H1 (cell line): ENCODE measurements at regions not wholly inside any gene's neighbourhood (a gene's known extent, or its start where the extent isn't known, plus 50 kb on each side); places are given as distances from the start of the nearest gene placed in this dataset.

ENCODE experiments used
- CTCF ChIA-PET: fragments of 300-600 bp; sonication (Branson Sonifier 250); formaldehyde crosslinking; loops from one replicate; lab custom pipeline; 2021; ENCODE audit not compliant: partially characterized antibody; lab: Charles Lee
- POLR2A ChIA-PET: fragments of 300-600 bp; sonication (Branson Sonifier 250); formaldehyde crosslinking; loops from one replicate; lab custom pipeline; 2021; ENCODE audit warnings: inconsistent platforms; ENCODE audit not compliant: partially characterized antibody; lab: Charles Lee
- DNase-seq, 2 experiments: peaks; one replicate each; pipeline versions ENCODE4 v3.0.0 to v3.0.0-alpha.2; 2010 to 2022; ENCODE audit warnings: low spot score in 2 of 2, low read depth in 1 of 2, mixed read lengths in 1 of 2
- FAIRE-seq: peaks from 2 replicates; lab custom pipeline; 2011; peaks lifted over from hg19 to GRCh38; lab: Jason Lieb, UNC
- H2AFZ ChIP-seq: 2 replicates; pipeline ENCODE4 v1.8.1; 2012; ENCODE audit warnings: low read length, inconsistent platforms
- H2AK5ac ChIP-seq: 2 replicates; pipeline ENCODE4 v1.6.1; 2013; ENCODE audit warnings: low read depth, low read length
- H2BK120ac ChIP-seq: replicated peaks from 2 replicates; pipeline ENCODE3; 2013; ENCODE audit warnings: low read depth, low read length, inconsistent platforms
- H2BK12ac ChIP-seq: 2 replicates; pipeline ENCODE4 v1.6.1; 2013; ENCODE audit warnings: low read depth, low read length
- H2BK15ac ChIP-seq: 2 replicates; pipeline ENCODE4 v1.6.1; 2013; ENCODE audit warnings: low read length
- H2BK20ac ChIP-seq: 2 replicates; pipeline ENCODE4 v1.6.1; 2013; ENCODE audit warnings: low read length
- H2BK5ac ChIP-seq: 2 replicates; pipeline ENCODE4 v1.6.1; 2013; ENCODE audit warnings: low read depth, low read length
- H3K14ac ChIP-seq: 2 replicates; pipeline ENCODE4 v1.6.1; 2013; ENCODE audit warnings: inconsistent platforms; ENCODE audit not compliant: insufficient read length
- H3K18ac ChIP-seq: 2 replicates; pipeline ENCODE4 v1.6.1; 2013; ENCODE audit warnings: low read length; ENCODE audit errors: extremely low read depth
- H3K23ac ChIP-seq: 2 replicates; pipeline ENCODE4 v1.6.1; 2013; ENCODE audit warnings: inconsistent platforms; ENCODE audit not compliant: insufficient read length
- H3K23me2 ChIP-seq: 2 replicates; pipeline ENCODE4 v1.6.1; 2013; ENCODE audit warnings: low read depth, low read length
- H3K27ac ChIP-seq: 2 replicates; pipeline ENCODE4 v1.6.1; 2011; ENCODE audit warnings: low read depth, low read length, inconsistent platforms
- H3K27me3 ChIP-seq, 4 experiments: replicated peaks in 1 of 4; 1 replicate in 1 of 4; 2 replicates in 3 of 4; pipeline versions ENCODE4 v1.6.1 to v1.8.1; 2011 to 2013; ENCODE audit warnings: low read length in 3 of 4, mild to moderate bottlenecking in 3 of 4, inconsistent platforms in 2 of 4, mixed read lengths in 2 of 4, moderate library complexity in 1 of 4; ENCODE audit not compliant: control insufficient read depth in 3 of 4, insufficient read depth in 3 of 4; ENCODE audit errors: extremely low read depth in 1 of 4
- H3K36me3 ChIP-seq, 4 experiments: 2 replicates each; pipeline versions ENCODE4 v1.6.1 to v1.8.1; 2011 to 2013; ENCODE audit warnings: mild to moderate bottlenecking in 4 of 4, low read length in 3 of 4, moderate library complexity in 2 of 4, control low read depth in 1 of 4, inconsistent platforms in 1 of 4; ENCODE audit not compliant: insufficient read depth in 4 of 4, control insufficient read depth in 2 of 4
- H3K4ac ChIP-seq: replicated peaks from 2 replicates; pipeline ENCODE3; 2013; ENCODE audit warnings: low read length, low read depth, mixed read lengths, inconsistent platforms; ENCODE audit not compliant: insufficient read length
- H3K4me1 ChIP-seq, 4 experiments: replicated peaks in 1 of 4; 1 replicate in 1 of 4; 2 replicates in 3 of 4; pipeline versions ENCODE4 v1.6.1 to v1.8.1; 2011 to 2013; ENCODE audit warnings: low read length in 3 of 4, inconsistent platforms in 2 of 4, mixed read lengths in 1 of 4; ENCODE audit not compliant: insufficient read depth in 4 of 4, control insufficient read depth in 3 of 4
- H3K4me2 ChIP-seq, 2 experiments: 2 replicates each; pipeline versions ENCODE4 v1.6.1 to v1.8.1; 2011 to 2013; ENCODE audit warnings: low read depth in 2 of 2, low read length in 2 of 2, control low read depth in 1 of 2, inconsistent platforms in 1 of 2, mild to moderate bottlenecking in 1 of 2; ENCODE audit not compliant: insufficient read depth in 1 of 2
- H3K4me3 ChIP-seq, 4 experiments: fragments of 200-600, 300-600 bp in 1 of 4; sonication (generic), shearing (Covaris generic), sonication (Bioruptor Twin) in 1 of 4; 2 replicates each; pipeline versions ENCODE4 v1.5.1 to v1.8.1; 2011 to 2016; ENCODE audit warnings: low read length in 4 of 4, low read depth in 3 of 4, control low read depth in 2 of 4, inconsistent platforms in 2 of 4, mild to moderate bottlenecking in 2 of 4, mixed read lengths in 1 of 4, moderate library complexity in 1 of 4; ENCODE audit not compliant: insufficient read depth in 2 of 4; ENCODE audit errors: extremely low read depth in 1 of 4
- H3K56ac ChIP-seq: replicated peaks from 2 replicates; pipeline ENCODE3; 2013; ENCODE audit warnings: low read depth, mild to moderate bottlenecking, mixed read lengths, low read length, inconsistent platforms; ENCODE audit not compliant: insufficient read length
- H3K79me1 ChIP-seq: 2 replicates; pipeline ENCODE4 v1.6.1; 2013; ENCODE audit warnings: low read depth, low read length, control low read depth
- H3K79me2 ChIP-seq, 2 experiments: 2 replicates each; pipeline versions ENCODE4 v1.6.1 to v1.8.1; 2012 to 2013; ENCODE audit warnings: low read length in 2 of 2, mild to moderate bottlenecking in 2 of 2, inconsistent platforms in 1 of 2; ENCODE audit not compliant: insufficient read depth in 2 of 2, control insufficient read depth in 1 of 2
- H3K9ac ChIP-seq, 4 experiments: replicated peaks in 1 of 4; 1 replicate in 1 of 4; 2 replicates in 3 of 4; pipeline versions ENCODE4 v1.6.1 to v1.8.1; 2011 to 2013; ENCODE audit warnings: low read depth in 3 of 4, low read length in 3 of 4, control low read depth in 2 of 4, mild to moderate bottlenecking in 2 of 4, moderate library complexity in 2 of 4, inconsistent platforms in 1 of 4; ENCODE audit errors: extremely low read depth in 1 of 4
- H3K9me3 ChIP-seq, 2 experiments: 2 replicates each; pipeline versions ENCODE4 v1.6.1 to v1.8.1; 2012 to 2013; ENCODE audit warnings: mild to moderate bottlenecking in 2 of 2, moderate library complexity in 2 of 2, control low read depth in 1 of 2, inconsistent platforms in 1 of 2, low read depth in 1 of 2, low read length in 1 of 2, mixed read lengths in 1 of 2; ENCODE audit not compliant: insufficient read depth in 2 of 2
- H4K20me1 ChIP-seq, 2 experiments: replicated peaks in 1 of 2; 2 replicates each; pipeline versions ENCODE3 to v1.8.1; 2011 to 2013; ENCODE audit warnings: inconsistent platforms in 2 of 2, low read length in 2 of 2, mild to moderate bottlenecking in 1 of 2; ENCODE audit not compliant: insufficient read depth in 2 of 2, control insufficient read depth in 1 of 2
- H4K5ac ChIP-seq: 2 replicates; pipeline ENCODE4 v1.6.1; 2013; ENCODE audit warnings: low read length, low read depth, mixed read lengths, inconsistent platforms; ENCODE audit not compliant: insufficient read length
- H4K8ac ChIP-seq: 2 replicates; pipeline ENCODE4 v1.8.0; 2013; ENCODE audit warnings: mild to moderate bottlenecking, moderate library complexity, low read length, inconsistent platforms; ENCODE audit not compliant: insufficient read depth; ENCODE audit errors: extremely low read depth
- H4K91ac ChIP-seq: replicated peaks from 2 replicates; pipeline ENCODE3; 2013; ENCODE audit warnings: low read length, mixed read lengths, inconsistent platforms; ENCODE audit not compliant: insufficient read length
- CBX5 ChIP-seq: fragments of 300-800, 300-1000 bp; sonication (generic); IDR thresholded peaks from 2 replicates; pipeline ENCODE4 v1.7.1; 2016; ENCODE audit warnings: antibody characterized with exemption, low read length, low read depth
- CTCF ChIP-seq, 3 experiments: IDR thresholded peaks; 1 replicate in 2 of 3; 2 replicates in 1 of 3; pipeline versions ENCODE4 v1.5.1 to v1.6.1; 2011; ENCODE audit warnings: low read length in 3 of 3, mild to moderate bottlenecking in 3 of 3, inconsistent platforms in 2 of 3, low read depth in 1 of 3, moderate library complexity in 1 of 3; ENCODE audit not compliant: insufficient read depth in 1 of 3; ENCODE audit errors: control extremely low read depth in 1 of 3
- EGR1 ChIP-seq: IDR thresholded peaks from 2 replicates; pipeline ENCODE4 v1.6.1; 2011; ENCODE audit warnings: low read depth, low read length, borderline replicate concordance
- MAFK ChIP-seq: IDR thresholded peaks from 2 replicates; pipeline ENCODE4 v1.6.1; 2012; ENCODE audit warnings: low read depth, mild to moderate bottlenecking, improper control_type of control experiment, low read length
- RAD21 ChIP-seq, 2 experiments: IDR thresholded peaks in 1 of 2; conservative IDR thresholded peaks in 1 of 2; 2 replicates each; pipeline ENCODE4 v1.6.1; 2011; ENCODE audit warnings: low read depth in 2 of 2, low read length in 2 of 2, improper control_type of control experiment in 1 of 2, inconsistent platforms in 1 of 2, mild to moderate bottlenecking in 1 of 2, moderate library complexity in 1 of 2
- RNF2 ChIP-seq: fragments of 200-900, 300-1000 bp; sonication (generic); IDR thresholded peaks from 2 replicates; pipeline ENCODE4 v1.7.1; 2016; ENCODE audit warnings: borderline replicate concordance, low read depth, mild to moderate bottlenecking, antibody characterized with exemption, low read length; ENCODE audit not compliant: poor library complexity, severe bottlenecking; ENCODE audit errors: missing control alignments
- SP1 ChIP-seq: IDR thresholded peaks from 2 replicates; pipeline ENCODE4 v1.6.1; 2011; ENCODE audit warnings: low read depth, low read length

- DNase-seq (no peak), FAIRE-seq (no peak)
- Histone ChIP-seq H3K4me3 (no peak overlapping the region), H4K91ac (no peak overlapping the region), H3K4me1 (no peaks in the 10 kb centered on the region), H3K27ac (no peak overlapping the region), H4K20me1 (no peaks in the 10 kb centered on the region), H3K56ac (no peak overlapping the region), H3K36me3 (no peaks in the 10 kb centered on the region), H3K9ac (no peak overlapping the region), H2BK20ac (no peak overlapping the region), H3K4me2 (no peak overlapping the region), H2AFZ (no peak overlapping the region), H3K18ac (no peak overlapping the region), H3K4ac (no peak overlapping the region), H3K14ac (no peak overlapping the region), H2BK5ac (no peak overlapping the region)
- TF ChIP-seq CTCF (IDR thresholded peaks at IDR 0.05; ENCODE audit: control extremely low read depth in 1 of 3, insufficient read depth in 1 of 3, low read depth in 1 of 3, low read length in 3 of 3), result no peak
- no peak for TF ChIP-seq RAD21 (IDR thresholded peaks at IDR 0.05 in 1 of 2, conservative IDR thresholded peaks at IDR 0.05 in 1 of 2; ENCODE audit: low read depth in 2 of 2, low read length in 2 of 2)
- no peak for TF ChIP-seq EGR1
- TF ChIP-seq CBX5, result no peak
- TF ChIP-seq RNF2, result no peak
- TF ChIP-seq MAFK, result no peak
- no peak for TF ChIP-seq SP1
- TF ChIP-seq, all 59 proteins: peak for 0
- Histone ChIP-seq H2BK15ac (no peak overlapping the region), H3K23me2 (no peaks in the 10 kb centered on the region), H2AK5ac (no peak overlapping the region), H3K23ac (no peak overlapping the region), H3K79me2 (no peaks in the 10 kb centered on the region), H2BK120ac (no peak overlapping the region), H3K9me3 (no peaks in the 10 kb centered on the region), H3K79me1 (no peaks in the 10 kb centered on the region), H4K8ac (no peak overlapping the region), H2BK12ac (no peak overlapping the region), H4K5ac (no peak overlapping the region), H3K27me3 (no peaks in the 10 kb centered on the region)
- POLR2A ChIA-PET, result no interaction called here
- CTCF ChIA-PET, result no interaction called here
Observed at GRCh38 chr21:35280231-35280630, 231.1 kb upstream of the RUNX1 start.
